GM12864 (cell line): ENCODE measurements at regions not wholly inside any gene's neighbourhood (a gene's known extent, or its start where the extent isn't known, plus 50 kb on each side); places are given as distances from the start of the nearest gene placed in this dataset.

Experiments used
- DNase-seq: peaks from one replicate; pipeline ENCODE4 v3.0.0-alpha.2; 2011; ENCODE audit warnings: low read depth
- H3K4me3 ChIP-seq: 2 replicates; pipeline ENCODE4 v1.5.1; 2011; ENCODE audit warnings: mild to moderate bottlenecking, low read depth, low read length, control low read depth
- TF ChIP-seq, protein P1 (sequence below): IDR thresholded peaks from 2 replicates; pipeline ENCODE4 v1.5.1; 2011; ENCODE audit warnings: low read depth, mild to moderate bottlenecking, moderate library complexity, low read length, control low read depth, inconsistent platforms; ENCODE audit errors: missing control alignments

DNA sequence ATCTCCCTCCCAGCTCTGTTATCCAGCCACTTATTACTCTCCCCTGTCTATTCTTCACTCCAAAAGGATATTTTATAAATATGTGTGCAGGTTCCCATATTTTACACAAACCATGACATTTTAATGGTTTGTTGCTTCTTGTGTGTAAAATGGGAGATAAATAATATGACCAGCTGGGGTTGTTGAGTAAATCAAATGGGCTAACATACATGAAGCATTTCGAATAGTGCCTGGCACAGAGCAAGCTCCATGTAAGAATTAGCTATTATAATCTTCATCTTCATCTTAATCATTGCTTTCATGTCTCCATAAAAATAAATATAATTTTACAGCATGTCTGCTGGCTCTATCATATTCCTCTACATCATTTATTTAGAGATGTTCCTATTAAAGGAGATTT is 283.1 kb downstream of the RAD51AP2 start:
- no peak overlapping the region for H3K4me3 ChIP-seq
- DNase-seq: no peak
- TF ChIP-seq, protein P1, sequence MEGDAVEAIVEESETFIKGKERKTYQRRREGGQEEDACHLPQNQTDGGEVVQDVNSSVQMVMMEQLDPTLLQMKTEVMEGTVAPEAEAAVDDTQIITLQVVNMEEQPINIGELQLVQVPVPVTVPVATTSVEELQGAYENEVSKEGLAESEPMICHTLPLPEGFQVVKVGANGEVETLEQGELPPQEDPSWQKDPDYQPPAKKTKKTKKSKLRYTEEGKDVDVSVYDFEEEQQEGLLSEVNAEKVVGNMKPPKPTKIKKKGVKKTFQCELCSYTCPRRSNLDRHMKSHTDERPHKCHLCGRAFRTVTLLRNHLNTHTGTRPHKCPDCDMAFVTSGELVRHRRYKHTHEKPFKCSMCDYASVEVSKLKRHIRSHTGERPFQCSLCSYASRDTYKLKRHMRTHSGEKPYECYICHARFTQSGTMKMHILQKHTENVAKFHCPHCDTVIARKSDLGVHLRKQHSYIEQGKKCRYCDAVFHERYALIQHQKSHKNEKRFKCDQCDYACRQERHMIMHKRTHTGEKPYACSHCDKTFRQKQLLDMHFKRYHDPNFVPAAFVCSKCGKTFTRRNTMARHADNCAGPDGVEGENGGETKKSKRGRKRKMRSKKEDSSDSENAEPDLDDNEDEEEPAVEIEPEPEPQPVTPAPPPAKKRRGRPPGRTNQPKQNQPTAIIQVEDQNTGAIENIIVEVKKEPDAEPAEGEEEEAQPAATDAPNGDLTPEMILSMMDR: no peak

GRCh38 chr2:17232776-17233556 is 285.3 kb downstream of the RAD51AP2 start:
- TF ChIP-seq, protein P1: no peak
- DNase-seq: no peak
- H3K4me3 ChIP-seq: no peak overlapping the region

- TF ChIP-seq, protein P1: no peak
- no peak overlapping the region for H3K4me3 ChIP-seq
- DNase-seq: no peak
Observed at GRCh38 chr2:17231394-17231965, 286.8 kb downstream of the RAD51AP2 start.

GRCh38 chr2:17229414-17229813 is 288.8 kb downstream of the RAD51AP2 start:
- H3K4me3 ChIP-seq: no peak overlapping the region
- no peak for DNase-seq
- TF ChIP-seq, protein P1: no peak

DNA sequence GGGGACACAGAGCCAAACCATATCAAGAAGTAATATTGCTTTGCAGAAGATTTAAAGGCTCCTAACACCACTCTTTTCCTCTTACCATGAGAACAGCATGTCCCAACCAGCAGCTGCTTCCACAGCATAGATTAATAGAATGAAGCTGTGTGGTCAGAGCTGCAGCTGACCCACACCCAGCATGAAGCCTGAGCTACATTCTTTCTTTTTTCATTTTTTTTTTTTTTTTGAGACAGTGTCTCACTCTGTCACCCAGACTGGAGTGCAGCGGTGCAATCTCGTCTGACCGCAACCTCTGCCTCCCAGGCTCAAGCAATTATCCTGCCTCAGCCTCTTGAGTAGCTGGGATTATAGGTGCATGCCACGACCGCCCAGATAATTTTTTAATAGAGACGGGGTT is 289.8 kb downstream of the RAD51AP2 start:
- no peak for DNase-seq
- no peak overlapping the region for H3K4me3 ChIP-seq
- TF ChIP-seq, protein P1: no peak

- no peak overlapping the region for H3K4me3 ChIP-seq
- TF ChIP-seq, protein P1: no peak
- DNase-seq: no peak
Observed at GRCh38 chr2:17227856-17228255, 290.4 kb downstream of the RAD51AP2 start.

- TF ChIP-seq, protein P1: no peak
- DNase-seq: no peak
Observed at GRCh38 chr2:17226941-17227490, 291.2 kb downstream of the RAD51AP2 start.

More at GRCh38 chr2:17226941-17227490, 291.2 kb downstream of the RAD51AP2 start:
- no peak overlapping the region for H3K4me3 ChIP-seq
